Spinal cord (tissue), 9 donors: ENCODE measurements at regions not wholly inside any gene's neighbourhood (a gene's known extent, or its start where the extent isn't known, plus 50 kb on each side); places are given as distances from the start of the nearest gene placed in this dataset.
A peak's percentile ranks its signal among the peaks of the same experiment; 100 is the strongest.

Source experiments
- DNase-seq, 6 donors: peaks; one replicate each; pipeline versions ENCODE4 v3.0.0 to v3.0.0-alpha.2; 2013 to 2015; ENCODE audit warnings: low spot score in 6 of 6, low read depth in 4 of 6
- H3K27ac ChIP-seq: one replicate; pipeline ENCODE4 v1.5.1; 2013; ENCODE audit warnings: low read depth, low read length, control low read depth
- H3K27me3 ChIP-seq: one replicate; pipeline ENCODE4 v1.6.1; 2013; ENCODE audit warnings: low read length; ENCODE audit not compliant: control insufficient read depth, insufficient read depth
- H3K36me3 ChIP-seq: one replicate; pipeline ENCODE4 v1.6.1; 2013; ENCODE audit warnings: low read length; ENCODE audit not compliant: control insufficient read depth, insufficient read depth
- H3K4me1 ChIP-seq: one replicate; pipeline ENCODE4 v1.6.1; 2013; ENCODE audit warnings: low read length; ENCODE audit not compliant: control insufficient read depth, insufficient read depth
- H3K4me3 ChIP-seq: one replicate; pipeline ENCODE4 v1.5.1; 2013; ENCODE audit warnings: low read depth, low read length, control low read depth
- H3K9me3 ChIP-seq: one replicate; pipeline ENCODE4 v1.6.1; 2013; ENCODE audit warnings: low read length; ENCODE audit not compliant: control insufficient read depth, insufficient read depth
- WGBS: methylation state at CpG from one replicate; pipeline ENCODE4 v1.1.5; 2013; ENCODE audit warnings: missing lambda C conversion rate; ENCODE audit not compliant: insufficient coverage; 5-methylcytosine and 5-hydroxymethylcytosine counted together
- donor health status: healthy.

DNA sequence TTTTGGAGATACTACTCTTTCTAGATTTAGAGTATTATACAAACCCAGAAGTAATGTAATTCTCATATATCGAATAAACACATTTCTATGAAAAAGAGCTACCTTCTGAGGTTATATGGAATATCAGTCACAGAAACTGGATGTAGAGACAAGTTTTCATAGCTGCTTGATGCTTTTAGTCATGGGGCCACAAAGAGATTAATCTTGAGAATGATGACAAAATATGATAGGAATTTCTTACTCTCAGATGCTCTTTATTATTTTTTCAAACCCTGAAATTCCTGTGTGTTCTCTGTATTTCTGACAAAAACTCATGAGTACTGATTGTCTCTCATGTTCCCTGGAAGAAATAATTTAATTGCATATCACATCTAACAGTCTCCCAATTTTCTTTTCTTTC is 662.5 kb downstream of the RAPGEF2 start:
- Histone ChIP-seq H3K27ac (no peak overlapping the region), H3K9me3 (no peaks in the 10 kb centered on the region), H3K36me3 (no peaks in the 10 kb centered on the region), H3K4me1 (no peaks in the 10 kb centered on the region), H3K4me3 (no peak overlapping the region), H3K27me3 (no peaks in the 10 kb centered on the region)
- DNase-seq: no peak
- WGBS: no CpG with 5 or more reads among the region's 1 CpG

DNA sequence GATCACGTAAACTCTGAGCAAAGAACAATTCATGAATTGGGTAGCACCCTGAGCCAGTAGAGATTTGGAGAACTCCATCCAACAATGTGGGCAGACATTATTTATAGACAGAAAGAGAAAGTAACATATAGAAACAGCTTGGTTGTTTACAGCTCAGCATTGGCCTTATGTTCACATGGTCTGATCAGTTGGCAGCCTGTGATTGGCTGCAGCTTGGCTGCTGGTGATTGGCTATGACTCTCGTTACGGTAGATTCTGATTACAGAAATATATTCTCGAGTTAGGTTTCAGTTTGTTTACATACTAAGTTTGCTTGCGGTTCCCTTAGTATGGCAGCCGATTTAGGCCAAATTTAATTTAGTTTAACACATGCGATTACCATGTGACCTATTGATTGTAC is 663.4 kb downstream of the RAPGEF2 start:
- Histone ChIP-seq H3K36me3 (no peaks in the 10 kb centered on the region), H3K4me3 (no peak overlapping the region), H3K27ac (no peak overlapping the region), H3K4me1 (no peaks in the 10 kb centered on the region), H3K9me3 (no peaks in the 10 kb centered on the region), H3K27me3 (no peaks in the 10 kb centered on the region)
- WGBS: 90% methylated on average over 1 of the region's 7 CpGs
- no peak for DNase-seq

GRCh38 chr4:159767406-159767805 is 664.5 kb downstream of the RAPGEF2 start:
- Histone ChIP-seq H3K27me3 (no peaks in the 10 kb centered on the region), H3K4me1 (no peaks in the 10 kb centered on the region), H3K9me3 (no peaks in the 10 kb centered on the region), H3K27ac (no peak overlapping the region), H3K36me3 (no peaks in the 10 kb centered on the region), H3K4me3 (no peak overlapping the region)
- DNase-seq: no peak

- no peak for DNase-seq
These were observed 665.1 kb downstream of the RAPGEF2 start for GRCh38 chr4:159768016-159768415.

GRCh38 chr4:159770401-159770800 is 667.5 kb downstream of the RAPGEF2 start:
- Histone ChIP-seq H3K36me3 (no peaks in the 10 kb centered on the region), H3K27ac (no peak overlapping the region), H3K27me3 (no peaks in the 10 kb centered on the region), H3K4me1 (no peaks in the 10 kb centered on the region), H3K9me3 (no peaks in the 10 kb centered on the region), H3K4me3 (no peak overlapping the region)
- DNase-seq: no peak
- WGBS: no CpG with 5 or more reads among the region's 1 CpG

More at GRCh38 chr4:159768016-159768415, 665.1 kb downstream of the RAPGEF2 start:
- Histone ChIP-seq H3K9me3 (no peaks in the 10 kb centered on the region), H3K27me3 (no peaks in the 10 kb centered on the region), H3K4me3 (no peak overlapping the region), H3K36me3 (no peaks in the 10 kb centered on the region), H3K27ac (no peak overlapping the region), H3K4me1 (no peaks in the 10 kb centered on the region)

DNA sequence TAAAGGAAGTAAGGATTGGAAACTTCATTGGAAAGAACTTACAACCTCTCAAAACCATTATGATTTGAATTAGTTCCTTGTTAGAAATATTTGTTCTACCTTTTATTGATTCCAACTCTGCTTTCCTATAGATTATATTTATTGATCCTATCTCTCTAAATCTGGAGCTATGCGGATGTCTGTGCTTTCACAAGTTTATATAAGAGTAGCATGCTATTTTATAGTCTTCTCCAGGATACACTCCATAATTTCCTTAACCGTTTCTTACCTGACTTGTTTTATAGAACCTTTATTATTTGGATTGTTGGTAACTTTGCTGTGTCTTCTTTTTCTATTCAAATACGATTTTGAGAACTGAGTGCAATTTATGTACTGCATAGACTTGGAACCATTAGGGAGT is 668.1 kb downstream of the RAPGEF2 start:
- Histone ChIP-seq H3K9me3 (no peaks in the 10 kb centered on the region), H3K27ac (no peak overlapping the region), H3K36me3 (no peaks in the 10 kb centered on the region), H3K4me1 (no peaks in the 10 kb centered on the region), H3K27me3 (no peaks in the 10 kb centered on the region), H3K4me3 (no peak overlapping the region)
- DNase-seq: no peak
- no CpG with 5 or more reads among the region's 3 CpGs for WGBS

DNA sequence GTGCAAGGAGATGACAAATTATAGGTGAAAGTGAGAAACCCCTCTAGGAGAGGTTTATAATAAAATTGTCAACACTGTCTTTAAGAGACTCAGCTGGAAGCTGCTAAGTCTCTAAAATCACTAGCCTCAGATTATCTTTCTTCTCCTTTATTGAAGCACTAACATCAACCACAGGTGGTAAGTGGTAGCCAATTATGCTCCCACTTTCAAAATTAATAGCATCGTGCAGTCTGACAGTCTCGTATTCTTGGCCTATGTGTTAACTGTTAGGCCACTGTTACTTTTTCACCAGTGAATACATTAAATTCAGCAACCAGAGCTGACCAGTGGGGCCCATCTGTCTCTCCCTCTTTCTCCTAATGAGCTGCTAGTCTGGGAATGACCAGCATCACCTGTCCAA is 674.1 kb downstream of the RAPGEF2 start:
- no peak overlapping the region for H3K4me3 ChIP-seq
- no peaks in the 10 kb centered on the region for H3K36me3 ChIP-seq
- no peaks in the 10 kb centered on the region for H3K27me3 ChIP-seq
- H3K9me3 ChIP-seq: no peaks in the 10 kb centered on the region
- DNase-seq: peak in 1 of 6 donors; percentile 8
- no peaks in the 10 kb centered on the region for H3K4me1 ChIP-seq
- 57% methylated on average over 2 of the region's 2 CpGs for WGBS
- H3K27ac ChIP-seq: no peak overlapping the region

GRCh38 chr4:159777689-159778088 is 674.8 kb downstream of the RAPGEF2 start:
- no peak for DNase-seq
- WGBS: no CpG with 5 or more reads among the region's 4 CpGs
- Histone ChIP-seq H3K4me1 (no peaks in the 10 kb centered on the region), H3K4me3 (no peak overlapping the region), H3K27me3 (no peaks in the 10 kb centered on the region), H3K27ac (no peak overlapping the region), H3K9me3 (no peaks in the 10 kb centered on the region), H3K36me3 (no peaks in the 10 kb centered on the region)

- H3K36me3 ChIP-seq: no peaks in the 10 kb centered on the region
- no peaks in the 10 kb centered on the region for H3K9me3 ChIP-seq
- no peak overlapping the region for H3K27ac ChIP-seq
- H3K27me3 ChIP-seq: no peaks in the 10 kb centered on the region
- no peak overlapping the region for H3K4me3 ChIP-seq
- DNase-seq: no peak
- H3K4me1 ChIP-seq: no peaks in the 10 kb centered on the region
These were observed 675.4 kb downstream of the RAPGEF2 start for GRCh38 chr4:159778298-159778697.

DNA sequence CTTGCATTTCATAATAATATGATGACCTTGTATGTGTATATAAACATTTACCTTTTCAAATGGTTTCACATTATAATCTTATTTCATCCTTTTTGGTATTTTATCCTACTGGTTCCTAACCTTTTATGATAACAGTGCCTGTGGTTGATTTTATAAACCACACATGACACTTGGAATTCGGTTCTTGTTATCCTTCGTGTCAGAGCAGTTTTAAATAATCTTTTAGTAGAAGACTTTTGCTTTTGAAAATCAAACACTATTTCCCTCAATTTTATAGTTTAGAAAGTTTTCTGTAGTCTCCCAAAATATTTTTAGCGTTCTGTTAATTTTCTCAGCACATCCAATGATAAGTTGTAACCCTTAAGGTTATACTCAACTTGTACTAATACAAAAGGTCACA is 676.8 kb downstream of the RAPGEF2 start:
- Histone ChIP-seq H3K36me3 (no peaks in the 10 kb centered on the region), H3K4me1 (no peaks in the 10 kb centered on the region)
- no CpG with 5 or more reads among the region's 3 CpGs for WGBS

More for the DNA sequence above, 676.8 kb downstream of the RAPGEF2 start:
- H3K4me3 ChIP-seq: no peak overlapping the region
- no peak for DNase-seq
- H3K27me3 ChIP-seq: no peaks in the 10 kb centered on the region
- H3K9me3 ChIP-seq: no peaks in the 10 kb centered on the region
- no peak overlapping the region for H3K27ac ChIP-seq
